ENCODE measurements at regions not wholly inside any gene's neighbourhood (a gene's known extent, or its start where the extent isn't known, plus 50 kb on each side); places are given as distances from the start of the nearest gene placed in this dataset.

DNA sequence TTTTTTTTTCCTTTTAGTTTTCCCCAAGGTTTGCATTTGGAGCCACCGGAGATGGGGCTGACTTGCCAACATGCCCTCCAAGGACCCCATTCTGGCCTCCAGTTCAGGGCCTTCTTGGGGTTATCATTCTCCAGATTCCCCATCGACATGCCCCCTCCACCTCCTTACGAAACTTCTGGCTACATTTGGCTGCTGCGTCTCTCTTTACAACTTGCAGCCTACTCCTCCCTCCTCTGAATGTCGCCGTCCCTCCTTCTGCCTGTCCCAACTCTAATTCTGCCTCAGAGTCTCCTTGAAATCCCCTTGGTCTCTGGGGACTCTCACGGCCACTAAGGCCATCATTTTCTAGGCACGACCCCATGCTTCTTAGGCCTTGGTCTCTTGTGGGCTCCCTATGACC lies 72.2 kb upstream of the PODXL start:
- TF ChIP-seq, protein P1, sequence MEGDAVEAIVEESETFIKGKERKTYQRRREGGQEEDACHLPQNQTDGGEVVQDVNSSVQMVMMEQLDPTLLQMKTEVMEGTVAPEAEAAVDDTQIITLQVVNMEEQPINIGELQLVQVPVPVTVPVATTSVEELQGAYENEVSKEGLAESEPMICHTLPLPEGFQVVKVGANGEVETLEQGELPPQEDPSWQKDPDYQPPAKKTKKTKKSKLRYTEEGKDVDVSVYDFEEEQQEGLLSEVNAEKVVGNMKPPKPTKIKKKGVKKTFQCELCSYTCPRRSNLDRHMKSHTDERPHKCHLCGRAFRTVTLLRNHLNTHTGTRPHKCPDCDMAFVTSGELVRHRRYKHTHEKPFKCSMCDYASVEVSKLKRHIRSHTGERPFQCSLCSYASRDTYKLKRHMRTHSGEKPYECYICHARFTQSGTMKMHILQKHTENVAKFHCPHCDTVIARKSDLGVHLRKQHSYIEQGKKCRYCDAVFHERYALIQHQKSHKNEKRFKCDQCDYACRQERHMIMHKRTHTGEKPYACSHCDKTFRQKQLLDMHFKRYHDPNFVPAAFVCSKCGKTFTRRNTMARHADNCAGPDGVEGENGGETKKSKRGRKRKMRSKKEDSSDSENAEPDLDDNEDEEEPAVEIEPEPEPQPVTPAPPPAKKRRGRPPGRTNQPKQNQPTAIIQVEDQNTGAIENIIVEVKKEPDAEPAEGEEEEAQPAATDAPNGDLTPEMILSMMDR (IDR thresholded peaks at IDR 0.05; ENCODE audit: low read depth, low read length, poor library complexity, severe bottlenecking) = no peak
- TF ChIP-seq EZH2phosphoT487 (IDR thresholded peaks at IDR 0.05; ENCODE audit: borderline replicate concordance, low read length) = no peak
